ENCODE measurements at regions not wholly inside any gene's neighbourhood (a gene's known extent, or its start where the extent isn't known, plus 50 kb on each side); places are given as distances from the start of the nearest gene placed in this dataset.

DNA sequence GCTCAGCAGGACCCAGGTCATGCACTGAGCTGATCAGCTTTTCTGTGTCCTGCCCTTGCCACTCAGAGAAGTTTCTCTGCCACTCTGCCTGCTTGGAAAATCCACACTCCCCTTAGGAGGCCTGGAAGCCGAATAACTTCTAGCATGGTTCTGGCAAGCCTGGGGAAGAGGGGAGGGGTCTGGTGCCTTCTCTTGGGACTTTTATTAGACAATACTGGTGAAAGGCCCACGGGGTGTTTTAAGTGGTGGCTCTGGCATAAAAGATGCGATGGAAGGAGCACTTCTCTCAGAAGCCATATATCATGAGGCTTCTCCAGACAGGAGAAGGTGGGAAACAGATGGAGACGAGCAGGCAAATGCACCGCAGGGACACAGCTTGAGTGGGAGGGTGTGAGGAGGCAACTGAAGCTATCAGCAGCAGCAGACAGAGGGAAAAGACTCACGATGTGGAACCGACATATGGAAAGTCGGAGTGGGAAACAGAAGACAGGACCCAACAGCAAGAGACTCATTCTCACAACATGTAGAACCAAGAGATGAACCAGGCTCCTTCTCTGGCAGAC is 141.8 kb upstream of the CTNNA2 start:
- intact Hi-C loops (cut with DNase I): no loop called here
- Histone ChIP-seq H3K36me3 (ENCODE audit: insufficient read depth in 1 of 2, low read depth in 1 of 2) (no peaks in the 10 kb centered on the region), H3K4me3 (no peak overlapping the region), H3K9me3 (no peaks in the 10 kb centered on the region), H3K27ac (no peak overlapping the region), H3K27me3 (ENCODE audit: insufficient read depth in 3 of 3, low read length in 2 of 3) (no peaks in the 10 kb centered on the region), H3K4me1 (no peaks in the 10 kb centered on the region)
- 29 to 32% (median 30%) methylated on average over 8 of the region's 8 CpGs for WGBS, 3 donors
- ATAC-seq: no peak
- TF ChIP-seq, protein P1, sequence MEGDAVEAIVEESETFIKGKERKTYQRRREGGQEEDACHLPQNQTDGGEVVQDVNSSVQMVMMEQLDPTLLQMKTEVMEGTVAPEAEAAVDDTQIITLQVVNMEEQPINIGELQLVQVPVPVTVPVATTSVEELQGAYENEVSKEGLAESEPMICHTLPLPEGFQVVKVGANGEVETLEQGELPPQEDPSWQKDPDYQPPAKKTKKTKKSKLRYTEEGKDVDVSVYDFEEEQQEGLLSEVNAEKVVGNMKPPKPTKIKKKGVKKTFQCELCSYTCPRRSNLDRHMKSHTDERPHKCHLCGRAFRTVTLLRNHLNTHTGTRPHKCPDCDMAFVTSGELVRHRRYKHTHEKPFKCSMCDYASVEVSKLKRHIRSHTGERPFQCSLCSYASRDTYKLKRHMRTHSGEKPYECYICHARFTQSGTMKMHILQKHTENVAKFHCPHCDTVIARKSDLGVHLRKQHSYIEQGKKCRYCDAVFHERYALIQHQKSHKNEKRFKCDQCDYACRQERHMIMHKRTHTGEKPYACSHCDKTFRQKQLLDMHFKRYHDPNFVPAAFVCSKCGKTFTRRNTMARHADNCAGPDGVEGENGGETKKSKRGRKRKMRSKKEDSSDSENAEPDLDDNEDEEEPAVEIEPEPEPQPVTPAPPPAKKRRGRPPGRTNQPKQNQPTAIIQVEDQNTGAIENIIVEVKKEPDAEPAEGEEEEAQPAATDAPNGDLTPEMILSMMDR (IDR thresholded peaks at IDR 0.05): no peak
- DNase-seq: no peak

GRCh38 chr2:79369127-79369526 is 143.7 kb upstream of the CTNNA2 start:
- WGBS, 3 donors: 75 to 80% (median 79%) methylated on average over 9 of the region's 9 CpGs
- Histone ChIP-seq H3K27ac (no peak overlapping the region), H3K4me3 (no peak overlapping the region), H3K36me3 (ENCODE audit: insufficient read depth in 1 of 2, low read depth in 1 of 2) (no peaks in the 10 kb centered on the region), H3K4me1 (no peaks in the 10 kb centered on the region), H3K9me3 (no peaks in the 10 kb centered on the region), H3K27me3 (ENCODE audit: insufficient read depth in 3 of 3, low read length in 2 of 3) (no peaks in the 10 kb centered on the region)
- intact Hi-C loops (cut with DNase I): no loop called here
- TF ChIP-seq, protein P1 (IDR thresholded peaks at IDR 0.05): no peak
- DNase-seq: no peak
- no peak for ATAC-seq

GRCh38 chr2:79368116-79368630 is 144.7 kb upstream of the CTNNA2 start:
- Histone ChIP-seq H3K27me3 (ENCODE audit: insufficient read depth in 3 of 3, low read length in 2 of 3) (no peaks in the 10 kb centered on the region), H3K4me3 (no peak overlapping the region), H3K4me1 (no peaks in the 10 kb centered on the region), H3K36me3 (ENCODE audit: insufficient read depth in 1 of 2, low read depth in 1 of 2) (no peaks in the 10 kb centered on the region), H3K9me3 (no peaks in the 10 kb centered on the region), H3K27ac (no peak overlapping the region)
- TF ChIP-seq, protein P1 (IDR thresholded peaks at IDR 0.05): no peak
- intact Hi-C loops (cut with DNase I): no loop called here
- ATAC-seq (no peak), DNase-seq (no peak)
- WGBS, 3 donors: 74 to 78% (median 75%) methylated on average over 5 of the region's 5 CpGs

GRCh38 chr2:79359419-79359818 is 153.4 kb upstream of the CTNNA2 start:
- H3K4me1 ChIP-seq: no peaks in the 10 kb centered on the region
- intact Hi-C loops (cut with DNase I): no loop called here
- 27 to 46% (median 42%) methylated on average over 2 of the region's 2 CpGs for WGBS, 3 donors
- H3K27me3 ChIP-seq (ENCODE audit: insufficient read depth in 3 of 3, low read length in 2 of 3): no peaks in the 10 kb centered on the region
- no peaks in the 10 kb centered on the region for H3K36me3 ChIP-seq (ENCODE audit: insufficient read depth in 1 of 2, low read depth in 1 of 2)
- TF ChIP-seq, protein P1 (IDR thresholded peaks at IDR 0.05): no peak
- H3K9me3 ChIP-seq: no peaks in the 10 kb centered on the region
- ATAC-seq (no peak), DNase-seq (no peak)
- H3K27ac ChIP-seq: no peak overlapping the region
- H3K4me3 ChIP-seq: no peak overlapping the region

DNA sequence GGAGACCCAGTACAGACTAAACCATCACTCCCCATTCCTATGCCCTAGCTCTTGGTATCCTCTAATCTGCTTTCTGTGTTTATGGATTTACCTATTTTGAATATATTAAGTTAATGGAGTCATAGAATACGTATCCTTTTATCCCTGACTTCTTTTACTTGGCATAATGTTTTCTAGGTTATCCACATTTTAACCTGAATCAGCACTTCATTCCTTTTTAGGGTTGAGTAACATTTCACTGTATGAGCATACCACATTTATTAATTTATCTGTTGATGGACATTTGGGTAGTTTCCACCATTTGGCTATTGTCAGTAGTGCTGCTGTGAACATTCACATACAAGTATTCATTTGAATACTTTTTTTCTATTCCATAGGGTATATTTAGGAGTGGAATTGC is 157.3 kb upstream of the CTNNA2 start:
- Histone ChIP-seq H3K4me1 (no peaks in the 10 kb centered on the region), H3K4me3 (no peak overlapping the region), H3K36me3 (ENCODE audit: insufficient read depth in 1 of 2, low read depth in 1 of 2) (no peaks in the 10 kb centered on the region), H3K27ac (no peak overlapping the region), H3K9me3 (peaks cover 2% of the 10 kb centered on the region), H3K27me3 (ENCODE audit: insufficient read depth in 3 of 3, low read length in 2 of 3) (no peaks in the 10 kb centered on the region)
- TF ChIP-seq, protein P1 (IDR thresholded peaks at IDR 0.05): no peak
- 32 to 65% (median 42%) methylated on average over 1 of the region's 1 CpG for WGBS, 3 donors
- DNase-seq: no peak
- intact Hi-C loops (cut with DNase I): no loop called here
- ATAC-seq: no peak

Data from psoas muscle (tissue), 7 donors.